Psoas muscle (tissue), 7 donors: ENCODE measurements at regions not wholly inside any gene's neighbourhood (a gene's known extent, or its start where the extent isn't known, plus 50 kb on each side); places are given as distances from the start of the nearest gene placed in this dataset.

ENCODE experiments used
- ATAC-seq, 4 donors: fragments of 200-7000 bp; cut with Tn5 transposase; one replicate each; pipeline ENCODE4 v1.9.1; 2020; ENCODE audit warnings: moderate library complexity in 3 of 4, mild to moderate bottlenecking in 2 of 4
- DNase-seq, 2 donors: peaks; one replicate each; pipeline ENCODE4 v3.0.0-alpha.2; 2020
- H3K27ac ChIP-seq: fragments of 200-600 bp; one replicate; pipeline ENCODE4 v1.8.0; 2022
- H3K27me3 ChIP-seq, 3 donors: fragments of 200-600 bp in 1 of 3; one replicate each; pipeline versions ENCODE4 v1.6.1 to v1.8.0; 2013 to 2022; ENCODE audit warnings: low read length in 2 of 3, mild to moderate bottlenecking in 2 of 3, moderate library complexity in 1 of 3; ENCODE audit not compliant: insufficient read depth in 3 of 3
- H3K36me3 ChIP-seq, 2 donors: fragments of 200-600 bp in 1 of 2; one replicate each; pipeline versions ENCODE4 v1.6.1 to v1.8.0; 2013 to 2022; ENCODE audit warnings: low read depth in 1 of 2, mild to moderate bottlenecking in 1 of 2, moderate library complexity in 1 of 2; ENCODE audit not compliant: insufficient read depth in 1 of 2
- H3K4me1 ChIP-seq: fragments of 200-600 bp; one replicate; pipeline ENCODE4 v1.8.0; 2022
- H3K4me3 ChIP-seq: fragments of 200-600 bp; one replicate; pipeline ENCODE4 v1.8.0; 2022; ENCODE audit warnings: mild to moderate bottlenecking
- H3K9me3 ChIP-seq: fragments of 200-600 bp; one replicate; pipeline ENCODE4 v1.8.0; 2022
- WGBS, 3 donors: extraction: QIAGEN DNeasy Blood & Tissue Kit; methylation state at CpG; one replicate each; pipeline versions ENCODE4 v1.1.6 to v1.1.7; 2013; 5-methylcytosine and 5-hydroxymethylcytosine counted together
- intact Hi-C, 2 donors: fragments of 100-400 bp; cut with DNase I; formaldehyde crosslinking; loops; one replicate each; pipeline versions ENCODE4 v1.11.0 to v1.14.2; 2022
- TF ChIP-seq, protein P1 (sequence below): fragments of 200-600 bp; IDR thresholded peaks from one replicate; pipeline ENCODE4 v1.8.0; 2022; ENCODE audit warnings: antibody characterized with exemption
- donor health status: healthy with polysubstance abuse.
- donor health status: DM: no; HTN: no; CAD: no; lungs with moderate emphysema.
- donor health status: Bipolar disorder and iron deficiency.
- donor health status: healthy.
- donor health status: DM: yes; HTN: yes; CAD: no.
- donor health status: DM: no; HTN: no; CAD: no.
- donor health status: DM: yes; HTN: yes; CAD: no.

DNA sequence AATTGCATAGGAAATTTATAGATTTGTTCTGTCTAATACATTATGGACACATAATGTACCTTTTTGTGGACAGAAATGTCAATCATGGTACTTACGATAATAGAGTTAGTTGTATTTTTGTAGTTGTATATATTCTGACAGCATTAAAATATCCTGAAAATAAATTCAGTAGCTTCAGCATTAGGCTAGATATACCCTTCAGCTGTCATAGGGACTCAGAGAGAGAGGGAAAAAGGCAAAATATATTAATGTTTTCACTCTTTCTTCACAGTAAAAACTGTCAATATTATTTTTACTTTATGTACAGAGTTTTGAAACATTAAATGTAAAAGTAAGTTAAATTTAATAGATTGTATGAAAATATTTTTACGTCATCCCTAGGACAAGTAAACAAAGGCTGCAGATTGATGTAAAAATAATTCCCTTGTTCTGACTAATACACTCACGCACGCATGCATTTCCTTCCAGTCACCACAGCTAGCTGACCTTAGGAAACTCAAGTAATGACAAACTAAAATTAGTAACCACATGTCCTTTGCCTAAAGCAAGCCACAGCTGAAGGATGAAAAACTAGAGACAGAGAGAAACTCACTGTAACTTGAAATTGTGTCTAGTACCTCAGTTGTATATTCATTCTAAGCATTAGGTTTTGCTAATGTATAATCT is 104.7 kb upstream of the CARD18 start:
- H3K4me3 ChIP-seq, result no peak overlapping the region
- WGBS, 3 donors, result 28 to 31% (median 28%) methylated on average over 4 of the region's 4 CpGs
- DNase-seq (no peak), ATAC-seq (peak; percentile 95 to 99 (median 98))
- H3K36me3 ChIP-seq, result no peaks in the 10 kb centered on the region
- intact Hi-C loops, result no loop called here
- H3K9me3 ChIP-seq, result no peaks in the 10 kb centered on the region
- H3K27ac ChIP-seq, result peak overlapping the region; percentile 80
- no peaks in the 10 kb centered on the region for H3K27me3 ChIP-seq
- TF ChIP-seq, protein P1, sequence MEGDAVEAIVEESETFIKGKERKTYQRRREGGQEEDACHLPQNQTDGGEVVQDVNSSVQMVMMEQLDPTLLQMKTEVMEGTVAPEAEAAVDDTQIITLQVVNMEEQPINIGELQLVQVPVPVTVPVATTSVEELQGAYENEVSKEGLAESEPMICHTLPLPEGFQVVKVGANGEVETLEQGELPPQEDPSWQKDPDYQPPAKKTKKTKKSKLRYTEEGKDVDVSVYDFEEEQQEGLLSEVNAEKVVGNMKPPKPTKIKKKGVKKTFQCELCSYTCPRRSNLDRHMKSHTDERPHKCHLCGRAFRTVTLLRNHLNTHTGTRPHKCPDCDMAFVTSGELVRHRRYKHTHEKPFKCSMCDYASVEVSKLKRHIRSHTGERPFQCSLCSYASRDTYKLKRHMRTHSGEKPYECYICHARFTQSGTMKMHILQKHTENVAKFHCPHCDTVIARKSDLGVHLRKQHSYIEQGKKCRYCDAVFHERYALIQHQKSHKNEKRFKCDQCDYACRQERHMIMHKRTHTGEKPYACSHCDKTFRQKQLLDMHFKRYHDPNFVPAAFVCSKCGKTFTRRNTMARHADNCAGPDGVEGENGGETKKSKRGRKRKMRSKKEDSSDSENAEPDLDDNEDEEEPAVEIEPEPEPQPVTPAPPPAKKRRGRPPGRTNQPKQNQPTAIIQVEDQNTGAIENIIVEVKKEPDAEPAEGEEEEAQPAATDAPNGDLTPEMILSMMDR, result no peak
- H3K4me1 ChIP-seq, result peaks cover 10% of the 10 kb centered on the region

- ATAC-seq, result no peak
- Histone ChIP-seq H3K27me3 (no peaks in the 10 kb centered on the region), H3K9me3 (no peaks in the 10 kb centered on the region), H3K36me3 (no peaks in the 10 kb centered on the region), H3K4me1 (peaks cover 10% of the 10 kb centered on the region), H3K4me3 (no peak overlapping the region), H3K27ac (no peak overlapping the region)
- TF ChIP-seq, protein P1, result no peak
- intact Hi-C loops, result no loop called here
- WGBS, 3 donors, result 86 to 93% (median 93%) methylated on average over 1 of the region's 1 CpG
- no peak for DNase-seq
Measured at GRCh38 chr11:105241136-105241535, 101.6 kb upstream of the CARD18 start.

DNA sequence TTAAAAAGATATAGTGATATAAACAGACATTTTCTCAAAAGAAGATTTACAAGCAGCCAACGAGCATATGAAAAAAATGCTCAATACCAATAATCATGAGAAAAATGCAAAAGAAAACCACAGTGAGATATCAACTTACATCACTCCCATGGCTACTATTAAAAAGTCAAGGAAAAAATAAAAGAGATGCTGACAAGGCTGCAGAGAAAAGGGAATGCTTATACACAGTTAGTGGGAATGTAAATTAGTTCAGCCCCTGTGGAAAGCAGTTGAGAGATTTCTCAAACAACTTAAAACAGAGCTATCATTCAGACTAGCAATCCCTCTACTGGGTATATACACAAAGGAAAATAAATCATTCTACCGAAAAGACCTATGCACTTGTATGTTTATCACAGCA is 97.1 kb upstream of the CARD18 start:
- no peak for ATAC-seq
- intact Hi-C loops, result no loop called here
- no peaks in the 10 kb centered on the region for H3K4me1 ChIP-seq
- DNase-seq, result no peak
- H3K27ac ChIP-seq, result no peak overlapping the region
- TF ChIP-seq, protein P1, result no peak
- H3K36me3 ChIP-seq, result no peaks in the 10 kb centered on the region
- H3K9me3 ChIP-seq, result no peaks in the 10 kb centered on the region
- H3K4me3 ChIP-seq, result no peak overlapping the region
- no peaks in the 10 kb centered on the region for H3K27me3 ChIP-seq
- WGBS, 3 donors, result 37 to 41% (median 40%) methylated on average over 2 of the region's 2 CpGs

DNA sequence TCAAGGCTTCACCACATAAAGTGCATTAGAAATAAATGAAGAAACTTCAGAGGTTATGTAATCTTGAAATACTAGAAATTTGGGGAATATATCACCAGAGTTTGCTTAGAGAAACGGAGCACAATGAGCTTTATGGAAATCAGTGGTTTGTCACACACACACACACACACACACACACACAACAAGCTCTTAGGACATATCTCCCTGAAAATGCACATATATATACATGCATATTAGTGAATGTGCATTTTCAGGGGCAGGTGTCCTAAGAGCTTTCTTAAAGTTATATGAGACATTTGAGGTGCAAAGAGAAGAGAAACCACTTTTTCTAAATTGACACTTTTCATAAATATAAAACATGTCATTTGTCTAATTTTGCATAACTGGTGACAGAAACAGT is 93.7 kb upstream of the CARD18 start:
- Histone ChIP-seq H3K27ac (no peak overlapping the region), H3K9me3 (no peaks in the 10 kb centered on the region), H3K36me3 (no peaks in the 10 kb centered on the region), H3K4me3 (no peak overlapping the region), H3K4me1 (peaks cover 4% of the 10 kb centered on the region), H3K27me3 (no peaks in the 10 kb centered on the region)
- no peak for ATAC-seq
- DNase-seq, result no peak
- TF ChIP-seq, protein P1, result no peak
- WGBS, 3 donors, result 73 to 91% (median 86%) methylated on average over 1 of the region's 1 CpG
- intact Hi-C loops, result no loop called here

GRCh38 chr11:105232021-105232420 is 92.5 kb upstream of the CARD18 start:
- TF ChIP-seq, protein P1, result no peak
- ATAC-seq, result no peak
- no peaks in the 10 kb centered on the region for H3K9me3 ChIP-seq
- no peaks in the 10 kb centered on the region for H3K27me3 ChIP-seq
- DNase-seq, result no peak
- no peak overlapping the region for H3K4me3 ChIP-seq
- 89 to 95% (median 95%) methylated on average over 1 of the region's 1 CpG for WGBS, 3 donors
- intact Hi-C loops, result no loop called here
- H3K36me3 ChIP-seq, result no peaks in the 10 kb centered on the region
- H3K4me1 ChIP-seq, result peaks cover 4% of the 10 kb centered on the region
- no peak overlapping the region for H3K27ac ChIP-seq
